Fibroblast of skin of back (primary cell): ENCODE measurements at regions not wholly inside any gene's neighbourhood (a gene's known extent, or its start where the extent isn't known, plus 50 kb on each side); places are given as distances from the start of the nearest gene placed in this dataset.
A peak's percentile ranks its signal among the peaks of the same experiment; 100 is the strongest.
"Not testable (repeated sequence)": the region's sequence is repeated elsewhere in the genome, so short reads cannot be mapped to it uniquely, and the experiment has no call there.

Source experiments
- DNase-seq: peaks from one replicate; pipeline ENCODE4 v3.0.0-alpha.2; 2013

DNA sequence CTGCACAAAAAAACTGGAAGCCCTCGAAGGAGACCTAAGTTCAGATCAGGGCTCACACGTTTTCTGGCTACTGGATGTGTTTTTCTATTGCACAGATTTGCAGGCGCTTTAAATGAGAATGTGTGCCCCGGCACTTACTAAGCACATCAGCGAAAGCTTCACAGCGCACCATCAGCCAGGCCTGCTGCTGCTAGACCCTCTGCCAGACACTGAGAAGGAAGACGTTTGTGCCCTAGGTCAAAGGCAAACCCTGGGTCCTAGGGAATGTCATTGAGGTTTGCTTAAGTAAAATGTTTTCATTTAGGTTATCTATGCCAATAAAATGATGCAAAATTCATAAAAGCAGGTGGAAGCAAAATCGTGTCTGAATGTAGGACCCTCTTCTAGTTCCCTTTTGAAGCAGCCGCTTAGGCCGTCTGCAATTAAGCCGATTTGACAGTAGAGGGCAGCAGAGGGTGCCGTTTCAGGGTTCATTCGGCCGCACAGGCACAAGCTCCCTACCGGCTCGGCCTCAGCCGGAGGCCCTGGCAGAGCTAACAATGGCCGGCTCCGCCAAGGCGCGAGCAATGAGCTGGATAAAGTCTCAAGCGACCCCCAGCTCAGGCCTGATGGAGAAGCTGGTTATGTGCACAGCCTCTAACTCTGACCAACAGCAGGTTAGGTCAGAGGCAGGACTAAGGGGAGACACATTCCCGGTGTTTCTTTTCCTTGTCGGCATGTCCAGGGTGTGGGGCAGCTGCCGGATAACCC, 107.2 kb upstream of the FOXA2 start:
- peak; percentile 67 for DNase-seq

DNA sequence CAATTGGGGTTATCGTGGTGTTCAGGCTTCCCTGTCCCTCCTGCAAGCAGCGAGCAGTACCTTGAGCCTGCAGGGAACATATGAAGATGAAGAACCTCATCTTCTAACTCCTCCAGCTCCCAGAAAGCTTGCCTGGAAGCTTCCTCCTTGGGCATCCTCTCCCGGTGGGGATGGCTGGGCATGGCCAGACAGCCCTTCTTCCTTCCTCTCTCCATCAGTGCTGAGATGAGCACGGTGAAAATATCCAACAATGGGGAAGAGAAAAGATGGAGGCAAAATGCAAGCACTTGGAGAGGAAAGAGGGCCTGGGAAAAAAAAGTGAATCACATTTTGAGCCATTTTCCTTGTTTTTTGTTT, 107.7 kb upstream of the FOXA2 start:
- DNase-seq: no peak

- not testable (repeated sequence) for DNase-seq
Observed at GRCh38 chr20:22692620-22693019, 108.2 kb upstream of the FOXA2 start.

DNA sequence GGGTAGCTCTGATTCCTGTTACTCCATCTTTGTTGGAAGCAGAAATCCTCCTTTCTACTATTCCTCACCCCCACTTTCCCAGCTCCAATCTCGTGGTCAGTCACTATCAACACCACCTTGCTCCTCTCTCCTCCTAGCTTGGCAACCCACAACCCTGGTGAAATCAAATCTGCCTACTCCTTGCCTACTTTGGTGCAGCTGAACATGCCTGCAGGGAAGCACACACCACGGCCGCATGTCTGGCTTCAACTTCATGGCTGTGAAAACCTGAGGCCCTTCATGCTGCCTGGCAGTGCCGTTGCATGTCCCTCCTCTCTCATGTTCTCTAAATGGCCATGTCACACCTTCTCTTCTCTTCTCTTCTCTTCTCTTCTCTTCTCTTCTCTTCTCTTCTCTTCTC, 112.4 kb upstream of the FOXA2 start:
- no peak for DNase-seq

DNA sequence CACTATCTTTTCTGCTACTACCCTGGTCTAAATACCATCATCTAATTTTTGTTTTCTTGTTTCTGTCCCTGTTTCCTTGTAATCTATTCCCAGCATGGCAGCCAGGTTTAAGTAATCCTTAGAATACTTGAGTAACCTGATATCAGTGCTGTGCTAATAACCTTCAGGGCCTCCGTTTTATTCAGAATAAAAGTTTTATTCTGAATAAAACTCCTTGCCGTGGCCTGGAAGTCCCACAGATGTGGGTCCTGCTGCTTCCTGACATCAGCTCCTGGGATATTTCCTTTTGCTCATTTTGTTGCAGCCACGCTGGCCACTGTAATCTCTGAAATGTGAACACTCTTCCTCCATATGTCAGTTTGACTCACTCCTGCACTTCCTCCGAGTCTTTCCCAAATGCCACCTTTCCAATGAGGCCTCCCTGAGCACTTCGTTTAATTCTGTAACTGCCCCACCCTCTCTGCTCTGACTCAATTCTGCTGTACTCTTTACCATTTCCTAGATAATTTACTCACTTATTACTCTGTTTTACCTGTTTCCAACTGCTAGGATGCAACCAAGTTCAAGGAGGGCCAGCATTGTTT, 114.0 kb upstream of the FOXA2 start:
- DNase-seq: peak; percentile 22

DNA sequence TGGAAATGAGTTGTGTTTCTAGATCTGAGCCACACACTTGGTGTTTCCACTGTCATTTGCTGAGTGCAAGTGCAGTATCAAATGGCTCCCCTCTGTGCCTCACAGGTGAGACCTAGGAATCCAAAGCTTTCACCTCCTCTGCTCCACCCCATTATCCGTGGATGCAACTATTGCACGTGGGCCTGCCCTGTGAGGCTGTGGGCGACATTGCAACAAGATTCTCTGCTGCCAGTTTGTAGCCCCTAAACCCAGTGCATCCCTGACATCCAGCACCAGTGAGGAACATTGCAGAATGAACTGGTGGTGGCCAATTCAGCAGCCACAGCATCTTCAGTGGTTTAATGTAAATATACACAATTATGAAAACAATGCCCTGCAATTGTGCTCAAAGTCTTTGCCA, 115.0 kb upstream of the FOXA2 start:
- DNase-seq: no peak

DNA sequence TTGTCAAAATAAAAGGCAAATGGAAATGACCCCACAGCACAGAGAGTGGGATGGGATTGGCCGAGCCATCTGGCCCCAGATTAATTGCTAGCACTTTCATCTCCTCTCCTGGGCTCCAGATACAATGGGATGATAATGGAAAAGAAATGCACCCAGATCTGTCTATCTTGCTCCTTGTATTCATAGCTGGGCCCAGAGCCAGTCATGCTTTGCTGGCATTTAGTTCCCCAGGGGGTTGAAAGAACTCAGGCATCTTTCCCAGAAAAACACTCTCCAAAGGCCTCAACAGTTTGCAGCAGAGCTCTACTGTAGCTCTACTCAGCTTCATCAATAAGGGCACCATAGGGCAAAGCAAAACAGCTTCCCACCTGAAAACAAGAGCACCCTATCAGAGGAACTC, 116.0 kb upstream of the FOXA2 start:
- peak; percentile 91 for DNase-seq

- DNase-seq: no peak
Observed at GRCh38 chr20:22701679-22702308, 117.4 kb upstream of the FOXA2 start.

GRCh38 chr20:22703843-22704242, 119.5 kb upstream of the FOXA2 start:
- DNase-seq: no peak

GRCh38 chr20:22711971-22712755, 127.8 kb upstream of the FOXA2 start:
- DNase-seq: peak; percentile 37

- DNase-seq: peak; percentile 50
Observed at GRCh38 chr20:22716821-22717351, 132.5 kb upstream of the FOXA2 start.

- peak; percentile 43 for DNase-seq
Observed at GRCh38 chr20:22717466-22717865, 133.1 kb upstream of the FOXA2 start.

GRCh38 chr20:22719167-22719591, 134.8 kb upstream of the FOXA2 start:
- no peak for DNase-seq

DNA sequence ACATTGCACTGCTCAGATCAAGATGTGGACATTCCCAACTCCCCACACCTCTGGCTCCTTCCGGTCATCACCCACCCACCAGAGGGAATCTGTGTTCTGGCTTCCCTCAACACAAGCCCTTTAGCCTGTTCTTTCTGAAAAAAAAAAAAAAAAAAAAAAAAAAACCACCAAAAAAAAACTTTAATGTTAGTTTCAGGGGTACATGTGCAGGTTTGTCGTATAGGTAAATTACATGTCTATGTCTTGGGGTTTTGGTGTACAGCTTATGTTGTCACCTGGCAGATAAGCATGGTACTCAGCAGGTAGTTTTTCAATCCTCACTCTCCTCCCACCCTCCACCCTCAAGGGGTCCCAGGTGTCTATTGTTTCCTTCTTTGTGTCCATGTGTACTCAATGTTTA, 135.8 kb upstream of the FOXA2 start:
- DNase-seq: no peak

DNA sequence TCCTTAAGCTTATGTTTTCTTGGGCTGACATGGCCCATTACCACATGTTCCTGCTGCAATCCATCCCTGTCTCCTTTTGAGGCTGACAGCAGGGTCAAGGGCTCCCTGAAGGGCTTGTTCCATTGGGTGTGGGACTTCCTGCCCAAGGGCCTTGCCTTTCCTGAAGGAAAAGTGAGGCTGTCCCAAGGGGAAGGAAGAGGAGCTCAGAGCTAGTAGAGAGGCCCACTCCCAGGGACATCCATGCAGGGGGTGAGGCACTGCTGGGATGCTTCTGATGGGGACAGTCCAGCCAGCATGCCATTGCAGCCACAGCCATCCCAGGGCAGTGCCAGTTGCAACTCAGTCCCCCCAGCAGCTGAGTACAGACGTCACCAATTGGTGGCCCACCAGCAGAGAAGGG, 138.4 kb upstream of the FOXA2 start:
- DNase-seq: no peak

DNA sequence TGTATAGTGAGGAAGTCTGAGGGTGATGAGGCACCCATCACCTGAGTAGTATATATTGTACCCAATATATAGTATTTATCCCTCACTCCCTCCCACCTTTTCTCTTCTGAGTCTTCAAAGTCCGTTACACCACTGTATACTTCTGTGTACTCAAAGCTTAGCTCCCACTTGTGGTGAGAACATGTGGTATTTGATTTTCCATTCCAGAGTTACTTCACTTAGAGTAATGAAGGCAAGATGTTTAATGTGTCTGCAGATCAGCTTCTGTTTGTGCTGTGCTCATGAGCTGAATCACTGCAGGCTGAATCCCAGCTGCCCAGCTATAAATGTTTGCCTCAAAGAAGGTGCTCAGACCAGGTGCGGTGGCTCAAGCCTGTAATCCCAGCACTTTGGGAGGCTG, 139.3 kb upstream of the FOXA2 start:
- peak; percentile 62 for DNase-seq

DNA sequence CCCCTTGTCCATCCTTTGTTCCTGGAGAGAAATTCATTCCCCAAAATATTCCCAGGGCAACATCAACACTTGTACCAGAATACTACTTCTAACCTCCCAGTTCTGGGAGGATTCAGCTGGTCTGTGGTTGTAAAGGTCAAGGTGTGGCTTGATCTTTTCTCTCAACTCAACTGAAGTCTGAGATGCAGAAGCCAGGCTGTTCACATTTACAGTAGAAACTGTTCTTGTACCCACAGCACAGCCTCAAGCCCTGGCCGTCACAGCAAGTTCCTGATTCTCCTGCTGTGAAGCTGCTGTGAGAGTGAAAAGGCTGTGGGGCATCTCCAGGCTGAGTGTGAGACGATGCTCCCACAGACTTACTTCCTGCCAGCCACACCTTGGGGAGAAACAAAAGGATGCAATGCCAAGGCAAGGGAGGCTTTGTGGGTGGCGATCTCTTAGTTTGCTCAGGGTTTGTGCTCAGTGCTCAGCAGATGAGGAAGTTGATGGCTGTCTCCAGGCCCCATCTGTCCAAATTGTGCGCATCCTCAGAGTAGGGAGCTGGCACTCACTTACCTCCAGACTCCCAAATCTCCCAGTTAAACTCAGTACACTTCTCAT, 143.9 kb upstream of the FOXA2 start:
- no peak for DNase-seq

GRCh38 chr20:22729180-22729579, 144.8 kb upstream of the FOXA2 start:
- DNase-seq: peak; percentile 27

GRCh38 chr20:22729616-22730236, 145.4 kb upstream of the FOXA2 start:
- no peak for DNase-seq

DNA sequence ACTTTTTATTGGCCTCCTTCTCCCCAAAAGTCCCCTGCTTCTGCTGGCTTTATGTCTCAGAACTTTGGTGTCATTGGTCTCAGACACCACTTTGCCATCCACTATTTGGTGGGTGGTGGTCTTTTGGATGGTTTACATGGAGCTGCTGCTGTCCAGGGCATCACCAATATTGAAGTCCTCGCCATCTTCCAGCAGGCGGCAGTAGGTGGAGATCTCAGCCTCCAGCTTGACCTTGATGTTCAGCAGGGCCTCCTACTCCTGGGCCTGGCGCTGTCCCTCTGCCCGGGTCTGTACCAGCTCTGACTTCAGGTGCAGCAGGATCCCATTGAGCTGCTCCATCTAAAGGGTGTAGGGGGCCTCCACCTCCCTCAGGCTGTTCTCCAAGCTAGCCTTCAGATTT, 148.4 kb upstream of the FOXA2 start:
- no peak for DNase-seq

- not testable (repeated sequence) for DNase-seq
Observed at GRCh38 chr20:22734946-22735647, 150.7 kb upstream of the FOXA2 start.
